DMS79 (cell line): ENCODE measurements at regions not wholly inside any gene's neighbourhood (a gene's known extent, or its start where the extent isn't known, plus 50 kb on each side); places are given as distances from the start of the nearest gene placed in this dataset.

Experiments
- DNase-seq: peaks from one replicate; lab custom pipeline; 2025; lab: John Stamatoyannopoulos, UW

DNA sequence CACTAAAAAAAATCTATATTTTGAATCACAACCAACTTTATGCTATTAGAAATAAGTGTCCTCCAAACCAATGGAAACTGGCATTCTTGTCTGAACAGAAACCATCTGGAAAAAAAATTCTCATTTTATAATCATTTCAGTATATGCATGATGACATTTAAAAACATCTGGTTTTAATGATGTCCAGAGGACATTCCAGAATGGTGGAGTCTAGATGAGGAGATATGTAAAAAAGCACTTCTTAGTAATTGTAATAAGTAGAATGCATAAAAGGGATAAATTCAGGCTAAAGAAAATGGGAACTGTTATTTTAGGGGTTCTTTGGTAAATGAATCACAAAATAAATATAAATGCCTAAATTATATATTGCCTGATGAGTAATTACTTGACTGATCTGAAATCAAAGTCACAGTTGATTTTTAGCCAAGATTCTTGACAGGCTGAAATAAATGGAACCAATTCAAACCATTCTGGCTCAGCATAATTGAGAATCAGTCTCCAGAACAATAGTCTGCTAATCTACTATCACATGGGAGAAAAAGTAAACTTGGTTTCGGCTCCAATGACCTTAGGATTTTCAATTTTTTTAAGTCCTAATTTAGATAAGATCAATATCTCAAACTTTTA, 636.6 kb downstream of the FAT4 start:
- DNase-seq: no peak

DNA sequence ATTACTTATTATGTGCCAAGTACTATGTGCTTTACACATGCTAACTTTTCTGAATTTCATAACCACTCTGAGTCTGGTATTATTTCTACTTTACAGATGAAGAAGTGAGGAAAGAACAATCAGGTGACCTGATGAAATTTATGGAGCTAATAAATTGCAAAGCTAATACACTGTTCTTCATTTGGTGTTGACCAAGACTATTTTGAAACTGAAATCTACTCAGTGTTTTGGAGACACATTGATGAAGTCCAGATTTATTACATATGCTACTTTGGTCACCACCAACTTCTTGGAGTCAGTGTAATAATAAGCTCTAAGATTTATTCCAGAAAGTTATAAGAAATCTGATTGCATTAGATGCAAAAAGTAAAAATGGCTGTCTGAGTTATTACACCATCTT, 637.9 kb downstream of the FAT4 start:
- DNase-seq: no peak

DNA sequence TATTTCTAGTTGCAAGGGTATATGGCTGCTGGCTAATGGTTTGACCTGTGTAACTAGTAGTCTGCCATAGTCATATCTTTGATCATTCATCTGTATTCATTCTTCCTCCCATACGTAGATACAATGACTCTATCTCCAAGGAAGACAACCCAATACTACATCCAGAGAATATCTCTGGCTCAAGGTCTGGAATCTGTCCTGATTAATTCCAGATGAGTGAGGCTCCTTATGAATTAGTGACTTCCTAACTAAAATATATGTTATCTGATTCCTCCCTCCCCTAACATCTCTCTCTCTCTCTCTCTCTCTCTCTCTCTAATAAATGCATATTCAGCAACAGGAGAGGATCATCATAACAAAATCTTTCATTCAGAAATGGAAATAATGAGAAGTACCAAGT, 641.5 kb downstream of the FAT4 start:
- no peak for DNase-seq

DNA sequence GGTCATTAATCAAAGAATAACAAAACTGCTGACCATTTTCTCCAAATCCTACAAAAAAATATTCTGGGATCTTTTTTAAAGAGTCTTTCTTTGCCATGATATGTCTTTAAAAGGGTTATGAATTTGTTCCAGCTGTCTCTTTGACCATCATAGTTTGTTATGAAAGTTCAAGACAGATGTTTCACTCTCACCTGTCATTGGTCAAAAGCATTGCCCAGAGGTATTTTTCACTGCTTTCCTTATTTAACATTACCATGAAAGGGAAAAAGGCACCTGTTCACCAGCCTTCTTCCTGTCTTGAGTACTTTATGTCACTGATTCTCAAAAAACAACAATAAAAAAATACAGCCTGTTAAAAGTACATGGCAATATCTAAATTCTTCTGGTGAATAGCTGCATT, 643.8 kb downstream of the FAT4 start:
- no peak for DNase-seq

DNA sequence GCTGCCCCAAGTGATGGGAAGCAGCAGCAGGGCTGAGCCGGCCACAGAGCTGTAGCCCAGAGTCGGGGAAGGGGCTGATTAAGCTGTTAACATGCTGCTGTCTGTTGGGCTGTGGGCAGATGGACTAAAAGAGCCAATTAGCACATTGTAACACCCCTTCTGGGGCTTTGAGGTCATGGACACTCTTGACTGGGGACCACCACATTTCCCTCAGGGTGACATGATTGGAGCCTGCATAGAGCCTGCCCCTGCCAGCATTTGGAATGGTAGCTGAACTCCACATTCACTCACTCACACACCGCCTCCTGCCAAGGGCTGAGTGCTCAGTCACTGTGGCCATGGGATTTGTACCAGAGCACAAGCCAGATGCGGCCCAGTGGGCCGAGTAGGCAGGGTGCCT, 646.9 kb downstream of the FAT4 start:
- DNase-seq: no peak

DNA sequence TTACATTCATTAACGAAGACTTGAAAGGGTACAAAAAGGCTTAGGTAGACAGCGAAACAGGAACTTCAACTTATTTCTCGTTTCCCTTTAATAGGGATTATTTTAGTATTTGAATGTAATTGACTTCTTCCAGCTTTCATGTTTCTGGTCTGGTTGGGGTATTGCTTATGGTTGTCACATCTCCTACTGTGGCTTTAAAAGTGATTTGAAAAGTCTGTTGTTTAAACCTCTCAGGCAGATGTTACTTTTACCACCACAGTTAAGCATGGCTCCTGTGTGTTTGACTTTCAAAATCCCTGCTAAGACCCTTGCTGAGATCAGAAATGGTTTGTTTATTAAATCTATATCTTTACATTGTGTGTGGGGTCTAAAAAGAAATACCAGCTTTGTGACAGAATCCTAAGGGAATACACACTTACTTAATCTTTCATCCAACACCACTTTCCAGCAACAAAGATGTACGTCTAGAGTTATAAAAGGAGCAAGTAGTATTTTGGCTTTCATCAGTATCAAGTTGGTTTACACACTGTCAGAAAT, 661.2 kb downstream of the FAT4 start:
- DNase-seq: no peak

DNA sequence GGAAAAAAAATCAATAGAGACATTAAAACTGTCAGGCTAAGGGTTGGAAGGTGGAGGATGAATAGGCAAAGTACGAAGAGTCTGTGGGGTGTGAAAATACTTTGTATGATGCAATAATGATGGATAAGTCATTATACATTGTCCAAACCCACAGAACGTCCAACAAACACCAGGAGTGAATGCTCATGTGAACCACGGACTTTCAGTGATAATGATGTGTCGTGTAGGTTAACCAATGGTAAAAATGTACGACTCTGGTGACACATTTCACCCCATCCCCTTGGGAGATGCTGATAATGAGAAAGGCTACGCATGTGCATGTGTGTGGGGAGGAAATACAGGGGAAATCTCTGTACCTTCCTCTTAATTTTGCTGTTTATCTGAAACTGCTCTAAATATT, 665.2 kb downstream of the FAT4 start:
- no peak for DNase-seq

DNA sequence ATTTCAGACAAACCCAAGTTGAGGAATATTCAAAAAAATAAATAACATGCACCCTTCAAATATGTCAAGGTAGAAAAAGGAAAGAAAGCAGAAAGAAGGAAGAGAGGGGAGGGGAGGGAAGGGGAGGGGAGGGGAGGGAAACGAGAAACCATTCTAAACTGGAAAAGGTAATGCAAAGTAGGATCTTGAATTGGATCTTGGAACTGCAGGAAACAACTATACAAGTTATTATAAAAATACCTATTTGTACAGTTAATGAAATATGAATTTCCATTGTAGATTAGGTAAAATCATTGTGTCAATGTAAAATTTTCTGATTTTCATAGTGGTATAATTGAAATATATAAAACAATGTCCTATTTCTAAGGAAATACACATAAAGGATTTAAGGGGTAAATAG, 668.4 kb downstream of the FAT4 start:
- no peak for DNase-seq

DNA sequence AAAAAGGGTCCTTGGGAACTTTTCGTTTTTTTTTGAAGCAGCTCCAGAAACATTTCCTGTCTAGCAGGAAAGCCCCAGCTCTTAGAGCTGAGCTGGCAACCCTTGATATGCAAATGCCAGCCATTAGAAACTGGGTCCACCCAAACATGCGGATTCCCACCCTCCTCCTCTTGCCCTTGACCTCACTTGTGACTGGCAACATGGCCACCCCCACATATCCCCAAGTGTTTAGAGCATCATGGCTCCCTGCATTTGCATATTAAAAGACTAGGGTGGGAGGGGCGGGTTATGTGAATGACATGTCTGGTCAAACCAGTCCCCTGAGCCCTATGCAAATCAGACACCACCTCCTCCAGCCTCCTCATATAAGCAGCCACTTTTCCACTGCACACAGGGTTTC, 671.1 kb downstream of the FAT4 start:
- DNase-seq: no peak

DNA sequence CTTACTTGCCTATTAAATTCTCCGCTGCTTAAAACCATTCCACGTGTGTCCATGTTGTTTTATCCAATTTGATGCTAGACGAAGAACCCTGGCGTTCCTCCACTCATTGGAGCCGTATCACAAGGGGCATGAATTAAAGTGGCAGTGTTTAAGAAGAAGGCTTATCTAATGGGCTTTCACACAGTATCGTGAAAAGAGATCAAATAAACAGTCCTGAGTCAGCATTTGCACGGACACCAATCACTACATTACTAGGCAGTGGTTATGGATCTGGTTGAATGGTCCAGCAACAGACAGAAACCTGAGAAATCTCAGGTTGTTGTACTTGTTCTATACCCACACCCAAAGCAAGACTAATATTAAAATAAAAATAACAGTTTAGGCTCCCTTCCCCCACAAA, 671.6 kb downstream of the FAT4 start:
- no peak for DNase-seq

DNA sequence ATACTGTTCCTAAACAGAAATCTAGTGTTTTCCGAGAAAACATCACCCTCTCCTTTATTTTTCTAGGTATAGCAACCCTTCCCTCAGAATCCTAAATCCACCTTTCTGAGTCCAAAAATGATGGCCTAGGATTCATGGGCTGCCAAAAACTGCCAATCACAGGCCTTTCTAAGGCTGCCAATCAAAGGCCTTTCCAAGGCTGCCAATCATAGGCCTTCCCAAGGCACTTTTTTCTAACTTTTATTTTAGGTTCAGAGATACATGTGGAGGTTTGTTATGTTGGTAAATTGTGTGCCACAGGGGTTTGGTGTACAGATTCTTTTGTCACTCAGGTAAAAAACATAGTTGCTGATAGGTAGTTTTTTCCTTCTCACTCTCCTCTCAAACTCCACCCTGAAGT, 673.7 kb downstream of the FAT4 start:
- no peak for DNase-seq

DNA sequence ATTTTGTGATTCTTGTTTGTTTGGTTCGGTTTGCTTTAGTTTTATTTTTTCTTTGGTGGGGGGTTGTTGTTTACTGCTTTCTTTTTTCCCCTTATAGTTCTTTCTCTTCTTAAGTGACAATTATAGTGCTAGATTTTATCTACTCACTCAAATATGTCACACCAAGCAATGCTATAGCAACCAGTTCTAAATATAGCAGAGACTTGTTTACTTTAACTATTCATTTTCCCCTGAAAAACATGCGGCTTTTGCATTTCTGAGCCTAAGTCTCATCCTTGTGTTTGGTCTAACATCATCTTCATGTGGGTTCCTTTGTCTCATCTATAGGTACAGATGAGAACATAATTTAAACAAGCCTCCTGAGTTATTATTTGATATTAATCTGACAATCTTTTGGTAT, 676.6 kb downstream of the FAT4 start:
- no peak for DNase-seq

DNA sequence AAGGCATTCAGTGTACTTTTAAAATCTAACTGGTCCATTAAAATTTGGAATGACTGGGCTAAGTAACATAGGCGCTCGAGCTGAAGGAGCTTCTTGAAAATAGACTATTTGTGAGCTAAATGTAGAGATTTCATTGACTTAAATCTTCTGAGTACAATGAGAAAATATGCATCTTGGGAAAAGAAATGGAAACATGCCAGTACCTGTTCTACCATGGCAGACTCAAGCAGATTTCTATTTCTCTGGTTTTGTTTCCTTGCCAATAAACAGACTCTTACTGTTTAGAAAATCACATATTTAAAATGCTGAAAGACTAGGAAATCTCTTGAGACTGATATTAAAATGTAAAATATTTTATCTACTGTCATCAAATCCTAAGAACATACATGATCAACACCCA, 678.1 kb downstream of the FAT4 start:
- no peak for DNase-seq

DNA sequence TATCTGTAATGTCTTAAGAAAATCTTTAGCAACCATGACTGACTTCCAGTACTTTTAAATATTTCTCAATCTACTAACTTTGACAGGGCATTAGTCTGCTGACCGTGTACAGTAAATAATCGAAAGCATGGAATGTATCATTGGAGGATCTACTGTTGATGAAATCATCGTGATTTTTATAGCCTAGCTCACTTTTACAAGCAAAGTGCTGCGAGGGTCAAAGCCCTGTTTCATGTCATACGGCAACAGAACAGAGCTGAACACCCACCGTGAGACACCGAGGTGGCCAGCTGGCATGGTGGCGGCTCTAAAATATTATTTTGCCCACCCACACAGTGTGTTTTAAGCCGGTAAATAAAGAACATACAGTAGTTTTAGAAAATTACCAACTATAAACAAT, 679.3 kb downstream of the FAT4 start:
- DNase-seq: no peak

DNA sequence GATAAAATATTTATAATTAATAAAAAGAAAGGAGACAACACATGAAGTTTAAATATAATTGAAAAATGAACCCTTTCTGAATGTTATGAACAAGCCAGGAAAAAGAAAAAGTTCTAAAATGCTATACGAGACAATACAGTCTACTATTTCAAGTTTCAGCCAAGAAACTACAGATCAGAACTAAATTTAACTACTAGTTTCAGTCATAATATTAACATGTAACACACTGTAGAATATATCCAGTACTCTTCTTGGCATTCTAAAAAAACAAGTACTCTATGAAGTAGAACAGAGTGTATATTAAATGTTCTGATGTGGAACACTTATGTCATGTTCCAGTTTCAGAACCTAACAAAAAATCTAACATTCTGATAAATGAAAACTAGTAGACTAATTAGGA, 679.7 kb downstream of the FAT4 start:
- DNase-seq: no peak

DNA sequence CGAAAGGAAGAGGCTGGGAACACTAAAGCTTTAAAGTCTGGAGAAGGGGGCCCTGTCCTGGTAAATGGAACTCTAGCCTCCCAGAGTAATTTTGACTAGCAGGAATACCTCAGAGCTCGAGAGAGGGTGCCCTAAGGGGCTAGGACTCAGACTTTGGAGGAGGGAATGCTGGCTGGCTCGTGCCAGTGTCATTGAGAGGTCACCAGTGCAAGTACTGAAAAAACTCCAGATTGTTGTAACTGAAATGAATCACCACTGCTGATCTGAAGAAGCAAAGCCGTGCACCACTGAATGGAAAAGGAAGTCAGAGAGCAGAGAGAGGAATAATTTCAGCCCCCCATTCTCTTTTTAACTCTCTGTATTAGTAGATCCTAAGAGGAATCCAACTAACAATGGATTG, 690.2 kb downstream of the FAT4 start:
- DNase-seq: no peak

DNA sequence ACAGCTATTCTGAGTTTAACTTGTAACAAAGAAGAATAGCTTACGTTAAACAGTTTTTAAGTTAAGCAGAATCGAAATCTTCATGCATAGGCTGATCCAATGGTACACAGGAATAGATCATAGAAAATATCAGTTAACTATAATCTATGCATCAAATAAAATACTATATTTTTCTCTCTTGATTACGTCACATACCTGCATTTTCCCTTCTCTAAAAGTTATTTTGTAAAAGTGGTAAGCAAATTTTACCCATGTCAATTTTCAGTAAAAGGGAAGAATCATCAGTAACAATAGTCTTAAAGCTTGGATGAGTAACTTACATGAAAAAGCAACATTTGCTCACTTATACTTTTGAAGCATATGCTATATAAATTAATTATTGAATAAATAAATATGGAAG, 692.4 kb downstream of the FAT4 start:
- DNase-seq: no peak

DNA sequence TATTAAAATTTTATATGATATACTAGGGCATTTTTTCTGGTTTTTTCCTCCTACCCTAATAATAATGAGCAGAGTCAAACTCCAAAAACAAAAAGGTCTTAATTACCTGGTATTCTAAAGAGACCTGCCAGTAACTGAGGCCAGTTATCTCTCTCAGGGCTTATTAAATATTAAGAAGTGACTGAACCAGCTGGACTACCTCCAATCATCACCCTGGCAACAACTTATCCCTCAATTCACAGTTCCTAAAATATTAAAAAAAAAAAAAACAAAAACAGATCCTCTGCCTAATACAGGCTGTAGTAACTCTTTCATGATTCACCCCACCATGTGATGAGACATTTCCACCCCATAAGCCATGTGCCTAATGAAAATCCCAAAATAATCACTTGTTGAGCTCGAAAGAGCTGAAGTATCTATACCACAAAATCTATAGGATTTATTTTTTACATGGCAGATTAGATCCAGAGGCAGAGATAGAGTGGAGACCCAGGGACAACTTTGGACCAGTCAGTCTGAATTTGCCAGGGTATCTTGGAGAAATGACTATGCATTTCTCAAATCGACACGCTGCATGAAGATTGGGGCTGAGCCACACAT, 698.0 kb downstream of the FAT4 start:
- no peak for DNase-seq

DNA sequence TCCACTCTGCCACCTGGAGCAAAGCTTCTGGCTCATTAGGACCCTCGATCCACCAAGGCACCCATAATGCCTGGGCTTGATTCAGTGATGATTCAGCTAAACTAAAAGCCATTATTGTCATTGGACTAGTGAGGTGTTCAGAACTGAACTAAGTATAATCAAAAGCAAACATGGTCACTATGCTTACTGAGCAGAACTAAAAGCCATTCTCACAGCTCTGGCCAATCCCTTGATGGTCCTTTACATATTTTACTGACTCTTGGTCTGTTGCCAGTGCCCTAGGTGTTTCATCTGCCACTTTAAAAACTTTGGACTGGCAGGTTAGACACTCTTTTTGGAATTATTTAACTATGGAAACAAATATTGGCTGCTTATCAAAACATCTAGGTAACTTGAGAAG, 703.5 kb downstream of the FAT4 start:
- DNase-seq: no peak

DNA sequence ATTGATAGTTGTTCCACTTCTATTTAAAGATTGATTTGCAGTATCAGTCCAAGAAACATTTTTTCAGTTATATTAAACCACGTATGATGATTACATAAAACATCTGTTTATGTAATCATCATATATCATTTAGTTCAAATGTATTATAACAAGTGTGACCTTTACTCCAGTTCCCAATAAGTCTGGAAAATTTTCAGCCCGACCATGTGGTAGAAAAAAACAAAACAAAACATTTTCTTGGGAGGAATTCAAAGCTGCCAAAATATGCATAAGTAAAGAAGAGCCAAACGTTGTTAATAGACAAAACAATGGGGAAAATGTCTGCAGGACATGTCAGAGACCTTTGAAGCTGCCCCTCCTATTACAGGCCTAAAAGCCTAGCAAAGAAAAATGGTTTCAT, 709.1 kb downstream of the FAT4 start:
- no peak for DNase-seq

DNA sequence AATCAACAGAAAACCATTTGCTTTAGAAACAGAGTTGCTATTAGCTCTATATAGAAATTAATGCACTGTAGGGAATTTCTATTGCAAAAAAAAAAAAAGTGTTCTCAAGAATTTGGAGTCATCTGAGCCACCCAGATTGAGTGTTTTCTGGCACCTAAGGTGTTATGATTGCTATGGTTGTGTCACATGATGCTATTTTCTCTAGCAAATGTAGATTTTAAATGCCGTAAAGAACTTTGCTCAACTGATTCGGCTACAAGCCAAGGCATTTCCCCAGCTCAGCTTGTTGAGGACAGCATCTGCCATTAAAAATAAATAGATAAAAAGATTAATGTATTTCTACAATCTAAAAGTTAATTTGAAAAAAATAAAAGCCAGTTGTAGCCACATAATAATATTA, 712.8 kb downstream of the FAT4 start:
- DNase-seq: no peak

DNA sequence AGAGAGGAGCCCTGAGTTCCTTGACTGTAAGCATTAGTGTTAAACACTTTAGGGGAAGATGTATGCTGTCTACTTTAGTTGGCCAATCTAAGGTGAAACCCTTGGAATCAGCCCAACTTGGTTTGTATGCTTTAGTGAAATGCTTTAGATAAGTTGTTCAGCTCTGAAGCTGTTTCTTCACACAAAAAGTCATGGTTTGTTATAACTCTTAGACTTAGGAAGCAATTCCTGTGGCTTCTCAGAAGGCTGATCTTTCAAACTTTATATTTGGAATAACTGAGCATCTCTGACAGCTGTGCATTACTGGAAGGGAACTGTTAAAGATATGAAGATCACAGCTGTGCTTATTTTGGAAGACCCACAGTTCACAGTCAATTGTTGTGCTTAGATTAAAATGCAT, 714.1 kb downstream of the FAT4 start:
- no peak for DNase-seq

DNA sequence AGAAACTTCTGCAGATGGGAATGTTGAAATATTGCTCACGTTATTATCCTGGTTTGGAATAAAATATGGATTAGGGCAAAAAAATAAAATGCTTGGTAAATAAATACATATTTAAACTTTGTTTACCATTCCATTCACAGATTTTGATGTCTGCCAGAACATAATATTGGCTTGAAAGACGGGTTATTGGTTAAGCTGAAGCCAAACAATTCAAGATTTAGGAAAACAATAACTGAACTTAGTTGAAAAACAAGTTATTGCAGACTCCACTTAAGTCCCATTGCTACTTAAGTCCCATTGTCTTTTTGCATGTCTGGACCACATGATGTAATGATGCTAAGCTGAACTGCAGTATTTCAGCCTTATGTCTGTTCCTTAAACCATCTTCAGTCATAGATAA, 722.5 kb downstream of the FAT4 start:
- no peak for DNase-seq

DNA sequence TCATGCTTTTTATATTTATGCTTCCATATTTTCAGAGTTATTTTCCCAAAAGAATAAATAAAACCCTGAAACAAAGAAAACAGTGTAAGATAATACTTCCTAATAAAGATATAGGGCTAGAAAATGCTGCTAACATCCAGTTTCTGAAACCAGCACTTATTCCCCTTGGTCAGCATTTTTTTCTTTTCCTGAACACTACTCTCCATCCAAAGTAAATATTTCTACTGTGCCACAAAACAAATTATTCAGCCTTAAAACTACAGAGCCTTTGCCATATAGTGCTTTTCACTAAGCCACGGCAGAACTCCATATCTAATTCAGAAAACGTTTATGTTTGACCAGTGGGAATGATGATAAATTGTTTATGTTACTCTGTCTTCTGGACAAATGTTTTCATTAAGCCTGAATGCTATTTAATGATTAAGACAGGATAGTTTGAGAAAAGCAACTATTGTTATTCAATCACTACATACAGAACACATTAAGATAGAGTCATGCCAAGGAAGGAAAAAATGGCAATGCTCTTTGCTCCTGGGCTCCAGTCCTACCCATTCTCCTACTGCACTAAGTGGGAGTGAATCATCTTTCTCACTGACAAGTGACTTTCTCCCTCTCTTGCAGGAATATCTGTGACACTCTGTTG, 723.9 kb downstream of the FAT4 start:
- DNase-seq: no peak
